GM12875 (cell line): ENCODE measurements at regions not wholly inside any gene's neighbourhood (a gene's known extent, or its start where the extent isn't known, plus 50 kb on each side); places are given as distances from the start of the nearest gene placed in this dataset.

ENCODE experiments used
- H3K4me3 ChIP-seq: one replicate; pipeline ENCODE4 v1.5.1; 2011; ENCODE audit warnings: low read depth, low read length, control low read depth
- TF ChIP-seq, protein P1 (sequence below): IDR thresholded peaks from 2 replicates; pipeline ENCODE4 v1.5.1; 2011; ENCODE audit warnings: low read depth, mild to moderate bottlenecking, control low read depth, inconsistent platforms, low read length, moderate library complexity, borderline replicate concordance; ENCODE audit not compliant: insufficient read depth

DNA sequence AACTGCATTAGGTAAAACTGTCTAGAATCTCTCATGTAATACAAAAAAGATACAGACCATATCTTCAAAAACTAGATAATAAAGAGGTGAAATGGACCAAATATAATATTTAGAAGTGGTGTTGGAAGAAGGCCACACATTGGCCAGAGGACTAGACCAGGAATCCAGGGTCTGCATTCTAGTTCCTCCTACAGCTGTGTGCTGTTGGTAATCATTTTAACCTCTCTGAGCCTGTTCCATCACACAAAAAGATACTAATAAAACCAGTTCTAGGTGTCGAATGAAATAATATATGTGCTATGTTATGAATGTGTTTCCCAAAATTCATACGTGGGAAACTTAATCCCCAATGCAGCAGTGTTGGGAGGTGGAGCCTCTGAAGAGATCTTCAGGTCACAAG is 111.6 kb upstream of the RREB1 start:
- no peak overlapping the region for H3K4me3 ChIP-seq
- TF ChIP-seq, protein P1, sequence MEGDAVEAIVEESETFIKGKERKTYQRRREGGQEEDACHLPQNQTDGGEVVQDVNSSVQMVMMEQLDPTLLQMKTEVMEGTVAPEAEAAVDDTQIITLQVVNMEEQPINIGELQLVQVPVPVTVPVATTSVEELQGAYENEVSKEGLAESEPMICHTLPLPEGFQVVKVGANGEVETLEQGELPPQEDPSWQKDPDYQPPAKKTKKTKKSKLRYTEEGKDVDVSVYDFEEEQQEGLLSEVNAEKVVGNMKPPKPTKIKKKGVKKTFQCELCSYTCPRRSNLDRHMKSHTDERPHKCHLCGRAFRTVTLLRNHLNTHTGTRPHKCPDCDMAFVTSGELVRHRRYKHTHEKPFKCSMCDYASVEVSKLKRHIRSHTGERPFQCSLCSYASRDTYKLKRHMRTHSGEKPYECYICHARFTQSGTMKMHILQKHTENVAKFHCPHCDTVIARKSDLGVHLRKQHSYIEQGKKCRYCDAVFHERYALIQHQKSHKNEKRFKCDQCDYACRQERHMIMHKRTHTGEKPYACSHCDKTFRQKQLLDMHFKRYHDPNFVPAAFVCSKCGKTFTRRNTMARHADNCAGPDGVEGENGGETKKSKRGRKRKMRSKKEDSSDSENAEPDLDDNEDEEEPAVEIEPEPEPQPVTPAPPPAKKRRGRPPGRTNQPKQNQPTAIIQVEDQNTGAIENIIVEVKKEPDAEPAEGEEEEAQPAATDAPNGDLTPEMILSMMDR = no peak

DNA sequence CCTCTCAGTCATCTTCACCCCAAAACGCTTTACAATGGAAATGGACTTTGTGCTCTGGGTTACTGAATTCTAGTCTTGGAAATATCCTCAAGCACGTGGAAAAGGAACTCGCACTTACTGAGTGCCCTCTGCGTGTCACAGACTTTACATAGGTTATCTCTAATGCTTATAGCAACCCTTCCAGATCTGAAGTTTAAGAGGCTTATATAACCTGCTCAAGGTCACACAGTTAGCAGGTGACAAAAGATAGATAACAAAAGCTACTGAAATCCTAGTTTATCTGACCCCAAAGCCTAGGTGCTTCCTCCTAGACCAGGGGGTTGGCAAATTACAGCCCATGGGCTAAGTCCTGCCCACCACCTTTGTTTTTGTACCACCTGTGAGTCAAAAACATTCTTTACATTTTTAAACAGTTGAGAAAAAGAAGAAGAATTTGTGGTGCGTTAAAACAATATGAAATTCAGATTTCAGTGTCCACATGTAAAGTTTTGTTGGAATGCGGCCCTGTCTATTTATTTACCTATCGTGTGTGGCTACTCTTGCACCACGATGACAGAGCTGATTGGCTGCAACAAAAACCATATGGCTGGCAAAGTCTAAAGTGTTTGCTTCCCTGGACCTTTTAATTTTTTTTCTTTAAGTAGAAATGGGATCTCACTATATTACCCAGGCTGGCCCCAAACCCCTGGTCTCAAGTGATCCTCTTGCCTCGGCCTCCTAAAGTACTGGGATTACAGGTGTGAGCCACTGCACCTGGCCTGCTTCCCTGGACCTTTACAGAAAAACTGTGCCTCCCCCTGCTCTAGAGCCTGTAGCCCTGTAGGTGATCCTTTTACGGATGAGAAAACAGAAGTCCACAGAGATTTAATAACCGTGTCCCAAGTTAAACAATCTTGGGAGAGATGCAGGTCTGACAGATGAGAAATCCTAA is 110.2 kb upstream of the RREB1 start:
- TF ChIP-seq, protein P1 = no peak
- H3K4me3 ChIP-seq = no peak overlapping the region

- H3K4me3 ChIP-seq = no peak overlapping the region
- TF ChIP-seq, protein P1 = no peak
These were observed 109.6 kb upstream of the RREB1 start for GRCh38 chr6:6998194-6998569.

DNA sequence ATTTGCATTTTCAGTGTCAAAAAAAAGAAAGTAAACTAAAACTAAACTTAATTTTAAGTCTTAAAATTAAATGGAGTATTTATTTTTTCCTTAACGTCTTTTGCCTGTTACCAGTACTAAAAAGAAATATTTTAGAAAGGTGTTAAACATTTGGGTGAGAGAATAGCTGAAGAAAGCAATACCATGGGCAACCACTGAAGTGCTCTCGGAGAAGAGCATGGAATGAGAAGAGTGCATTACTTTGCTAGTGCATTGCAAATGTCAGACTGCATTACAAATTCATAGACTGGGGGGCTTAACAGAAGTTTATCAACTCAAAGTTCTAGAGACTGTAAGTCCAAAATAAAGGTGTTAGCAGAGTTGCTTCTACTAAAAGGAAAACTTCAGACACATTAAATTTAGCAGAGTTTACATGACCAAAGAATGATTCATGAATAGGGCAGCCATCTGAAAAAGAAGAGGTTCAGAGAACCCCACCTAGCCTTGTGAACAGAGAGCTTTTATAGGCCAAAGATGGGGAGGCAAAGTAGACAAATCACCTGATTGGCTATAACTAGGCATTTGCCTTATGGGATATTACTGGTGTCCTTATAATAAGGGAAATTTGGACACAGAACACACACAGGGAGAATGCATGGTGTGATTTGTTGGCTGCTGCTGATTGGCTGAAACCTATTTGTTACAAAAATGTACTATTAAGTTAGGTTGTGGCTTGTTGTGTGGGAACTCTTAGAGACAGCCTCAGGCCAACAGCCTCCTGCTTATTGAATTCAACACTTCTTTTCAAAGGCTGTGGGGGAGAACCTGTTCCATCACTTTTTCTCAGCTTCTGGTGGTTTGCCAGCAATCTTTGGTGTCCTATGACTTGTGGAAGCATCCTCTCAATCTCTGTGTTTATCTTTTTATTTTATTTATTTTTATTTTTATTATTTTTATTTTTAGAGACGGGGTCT is 106.7 kb upstream of the RREB1 start:
- TF ChIP-seq, protein P1 = no peak

DNA sequence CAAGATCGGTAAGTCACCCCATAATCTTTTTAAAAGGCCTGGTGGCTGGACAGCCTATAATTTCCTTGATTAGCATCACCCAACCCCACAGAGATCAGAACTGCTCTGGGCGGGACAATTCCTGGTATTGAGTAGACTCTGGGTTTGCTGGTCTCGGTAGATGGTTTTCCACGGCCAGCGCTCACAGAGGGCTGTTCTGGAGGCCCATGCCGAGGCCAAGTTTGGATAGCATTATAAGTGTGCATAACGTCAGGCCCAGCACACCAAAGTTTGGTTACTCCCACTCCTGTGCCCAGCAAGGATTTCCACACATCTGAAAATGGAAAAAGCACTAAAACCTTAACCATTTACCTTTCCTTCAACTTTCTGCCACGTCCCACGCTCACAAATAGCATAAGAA is 104.7 kb upstream of the RREB1 start:
- H3K4me3 ChIP-seq = no peak overlapping the region
- TF ChIP-seq, protein P1 = no peak

More for the DNA sequence above, 106.7 kb upstream of the RREB1 start:
- H3K4me3 ChIP-seq = no peak overlapping the region

DNA sequence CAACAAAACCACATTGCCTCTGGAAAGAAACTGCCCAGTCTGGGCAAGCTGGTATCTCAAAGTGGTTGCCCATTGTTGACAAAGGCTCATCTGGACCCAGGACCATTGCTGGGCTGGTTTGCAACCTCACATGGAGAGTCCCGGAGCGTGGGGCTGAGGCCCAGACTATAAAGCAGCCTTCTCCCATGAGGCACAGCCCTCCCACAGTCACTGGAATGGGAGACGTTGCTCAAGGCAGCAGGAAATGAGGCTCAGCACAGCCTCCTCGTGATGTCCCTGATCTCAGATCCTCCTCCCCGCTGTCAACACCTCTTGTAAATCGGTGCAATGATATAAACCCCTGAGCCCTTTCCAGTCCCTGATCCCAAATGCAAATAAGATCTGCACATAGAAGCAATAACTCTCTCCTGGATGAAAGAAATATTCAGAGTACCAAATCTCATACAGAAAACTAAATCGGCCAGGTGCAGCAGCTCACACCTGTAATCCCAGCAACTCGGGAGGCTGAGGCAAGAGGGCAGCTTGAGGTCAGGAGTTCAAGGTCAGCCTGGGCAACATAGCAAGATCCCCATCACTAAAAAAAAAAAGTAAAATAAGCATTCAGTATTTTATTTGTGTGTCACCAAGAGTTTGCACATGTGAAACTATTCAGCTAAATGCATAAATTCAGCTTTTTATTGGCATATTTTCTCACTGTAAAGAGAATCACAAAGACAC is 103.0 kb upstream of the RREB1 start:
- no peak overlapping the region for H3K4me3 ChIP-seq
- TF ChIP-seq, protein P1 = no peak
